GM12878 (cell line): ENCODE measurements at regions not wholly inside any gene's neighbourhood (a gene's known extent, or its start where the extent isn't known, plus 50 kb on each side); places are given as distances from the start of the nearest gene placed in this dataset.

Source experiments
- ATAC-seq: fragments of 200-7000 bp; cut with Tn5 transposase; 3 replicates; pipeline ENCODE4 v1.9.1; 2020; ENCODE audit warnings: mild to moderate bottlenecking, moderate library complexity
- BruUV-seq: library from RNA; stranded (reverse); fragments of 400-500 nt; replicated peaks from 2 replicates; lab custom pipeline; 2021; lab: Mats Ljungman, UMichigan
- CTCF ChIA-PET: fragments of 300-600 bp; sonication (Branson Sonifier 250); formaldehyde crosslinking; extraction: SDS; loops from one replicate; lab custom pipeline; 2021; ENCODE audit warnings: inconsistent platforms; lab: Yijun Ruan, JAX
- POLR2A ChIA-PET: fragments of 350-600 bp; formaldehyde crosslinking; extraction: SDS; loops from one replicate; lab custom pipeline; 2021; ENCODE audit warnings: inconsistent platforms; lab: Charles Lee
- RAD21 ChIA-PET: fragments of 300-600 bp; sonication (Branson Sonifier 250); formaldehyde crosslinking; loops from one replicate; lab custom pipeline; 2023; ENCODE audit warnings: antibody characterized with exemption; ENCODE audit not compliant: unreplicated experiment; lab: Charles Lee
- SMC1A ChIA-PET: fragments of 300-600 bp; sonication (Branson Sonifier 250); formaldehyde crosslinking; loops from one replicate; lab custom pipeline; 2023; ENCODE audit not compliant: unreplicated experiment, uncharacterized antibody; lab: Charles Lee
- DNase-seq: peaks from one replicate; pipeline ENCODE4 v3.0.0-alpha.2; 2011; ENCODE audit warnings: low read depth, low spot score
- FAIRE-seq: peaks from 3 replicates; lab custom pipeline; 2011; peaks lifted over from hg19 to GRCh38; lab: Jason Lieb, UNC
- H2AFZ ChIP-seq: 2 replicates; pipeline ENCODE4 v1.6.0; 2011; ENCODE audit warnings: low read depth, low read length, control low read depth; ENCODE audit not compliant: control insufficient read depth
- H3K27ac ChIP-seq: 2 replicates; pipeline ENCODE4 v1.5.1; 2011; ENCODE audit warnings: control low read depth; ENCODE audit not compliant: control insufficient read depth, insufficient read depth
- H3K27me3 ChIP-seq, 2 experiments: replicated peaks in 1 of 2; 2 replicates each; pipeline versions ENCODE4 v1.6.0 to v1.6.1; 2011; ENCODE audit warnings: low read length in 1 of 2; ENCODE audit not compliant: control insufficient read depth in 2 of 2, insufficient read depth in 2 of 2
- H3K36me3 ChIP-seq, 2 experiments: 2 replicates each; pipeline ENCODE4 v1.5.1; 2011; ENCODE audit warnings: low read length in 1 of 2; ENCODE audit not compliant: control insufficient read depth in 2 of 2, insufficient read depth in 2 of 2
- H3K4me1 ChIP-seq: 2 replicates; pipeline ENCODE4 v1.6.1; 2011; ENCODE audit warnings: mild to moderate bottlenecking, low read length, moderate library complexity, mixed read lengths; ENCODE audit not compliant: control insufficient read depth, insufficient read depth
- H3K4me2 ChIP-seq: 2 replicates; pipeline ENCODE4 v1.6.0; 2011; ENCODE audit warnings: control low read depth; ENCODE audit not compliant: control insufficient read depth, insufficient read depth
- H3K4me3 ChIP-seq: fragments of 200-600 bp; sonication (generic); 2 replicates; pipeline ENCODE4 v1.5.1; 2016
- H3K79me2 ChIP-seq: 2 replicates; pipeline ENCODE4 v1.6.0; 2011; ENCODE audit warnings: low read length; ENCODE audit not compliant: control insufficient read depth, insufficient read depth
- H3K9ac ChIP-seq: 2 replicates; pipeline ENCODE4 v1.8.0; 2011; ENCODE audit warnings: low read length, control low read depth, mixed read lengths; ENCODE audit not compliant: control insufficient read depth, insufficient read depth
- H3K9me3 ChIP-seq: replicated peaks from 3 replicates; pipeline ENCODE4 v1.5.1; 2011; ENCODE audit warnings: mild to moderate bottlenecking, low read length; ENCODE audit not compliant: control insufficient read depth, insufficient read depth
- H4K20me1 ChIP-seq: 2 replicates; pipeline ENCODE4 v1.6.0; 2011; ENCODE audit not compliant: control insufficient read depth, insufficient read depth
- BCL11A ChIP-seq: IDR thresholded peaks from 2 replicates; pipeline ENCODE4 v1.6.1; 2011; ENCODE audit warnings: low read depth, low read length
- CEBPB ChIP-seq, 2 experiments: fragments of 150-350 bp in 1 of 2; IDR thresholded peaks; 2 replicates each; pipeline ENCODE4 v1.6.1; 2012 to 2014; ENCODE audit warnings: low read depth in 2 of 2, low read length in 2 of 2, borderline replicate concordance in 1 of 2, inconsistent platforms in 1 of 2
- CHD2 ChIP-seq: IDR thresholded peaks from 2 replicates; pipeline ENCODE4 v1.6.1; 2011; ENCODE audit warnings: low read depth, low read length, improper control_type of control experiment, borderline replicate concordance
- CREB1 ChIP-seq: IDR thresholded peaks from 2 replicates; pipeline ENCODE4 v1.6.1; 2012; ENCODE audit warnings: low read depth, mild to moderate bottlenecking, inconsistent platforms
- FOXM1 ChIP-seq: IDR thresholded peaks from 2 replicates; pipeline ENCODE4 v1.6.1; 2012; ENCODE audit warnings: low read depth, mild to moderate bottlenecking, inconsistent platforms, low read length, moderate library complexity
- HDGF ChIP-seq: fragments of 450-650 bp; IDR thresholded peaks from 2 replicates; pipeline ENCODE4 v1.6.1; 2016; ENCODE audit warnings: antibody characterized with exemption
- IKZF1 ChIP-seq: fragments of 450-650 bp; conservative IDR thresholded peaks from 2 replicates; pipeline ENCODE4 v1.6.1; 2017; ENCODE audit warnings: antibody characterized with exemption, mild to moderate bottlenecking
- NR2C2 ChIP-seq: IDR thresholded peaks from 2 replicates; pipeline ENCODE4 v1.6.1; 2011; ENCODE audit warnings: borderline replicate concordance, low read depth; ENCODE audit not compliant: control insufficient read depth, insufficient read length
- PAX5 ChIP-seq: IDR thresholded peaks from 2 replicates; pipeline ENCODE4 v1.6.1; 2011; ENCODE audit warnings: low read depth, low read length, borderline replicate concordance
- POLR2A ChIP-seq: IDR thresholded peaks from 2 replicates; pipeline ENCODE4 v1.6.1; 2011; ENCODE audit warnings: low read depth, mild to moderate bottlenecking, low read length
- RAD21 ChIP-seq: IDR thresholded peaks from 2 replicates; pipeline ENCODE4 v1.6.1; 2011; ENCODE audit warnings: mild to moderate bottlenecking, low read depth, low read length, moderate library complexity; ENCODE audit not compliant: insufficient read depth
- RAD51 ChIP-seq: fragments of 450-650 bp; IDR thresholded peaks from 2 replicates; pipeline ENCODE4 v1.6.1; 2016; ENCODE audit warnings: moderate library complexity, mild to moderate bottlenecking, inconsistent platforms
- SMAD1 ChIP-seq: fragments of 450-650 bp; IDR thresholded peaks from 2 replicates; pipeline ENCODE4 v1.6.1; 2018; ENCODE audit warnings: mild to moderate bottlenecking, low read depth; ENCODE audit not compliant: partially characterized antibody
- SUZ12 ChIP-seq: fragments of 200-600 bp; sonication (generic); IDR thresholded peaks from one replicate; pipeline ENCODE4 v1.6.1; 2018; ENCODE audit warnings: antibody characterized with exemption, mild to moderate bottlenecking; ENCODE audit not compliant: unreplicated experiment
- TAF1 ChIP-seq: IDR thresholded peaks from 2 replicates; pipeline ENCODE4 v1.6.1; 2011; ENCODE audit warnings: mild to moderate bottlenecking, low read depth, low read length, borderline replicate concordance
- TCF12 ChIP-seq: IDR thresholded peaks from 2 replicates; pipeline ENCODE4 v1.6.1; 2011; ENCODE audit warnings: low read depth, mild to moderate bottlenecking, low read length
- ZNF622 ChIP-seq: fragments of 450-650 bp; IDR thresholded peaks from 2 replicates; pipeline ENCODE4 v1.6.1; 2017; ENCODE audit warnings: mild to moderate bottlenecking, inconsistent platforms
- WGBS: methylation state at CpG from one replicate; pipeline ENCODE4 v1.1.6; 2016; ENCODE audit warnings: low lambda C conversion rate; ENCODE audit not compliant: insufficient replicate concordance, insufficient coverage; ENCODE audit errors: missing lambda C conversion rate; 5-methylcytosine and 5-hydroxymethylcytosine counted together
- in situ Hi-C: fragments of 300-500 bp; cut with MboI; formaldehyde crosslinking; loops from 9 replicates; pipeline ENCODE4 v1.14.3; 2018; ENCODE audit warnings: mixed read lengths
- intact Hi-C: fragments of 100-400 bp; cut with micrococcal nuclease; formaldehyde crosslinking; loops from one replicate; pipeline ENCODE4 v1.14.2; 2022; ENCODE audit not compliant: unreplicated experiment
- TF ChIP-seq, protein P1 (sequence below): fragments of 150-350 bp; IDR thresholded peaks from 2 replicates; pipeline ENCODE4 v1.6.1; 2016; ENCODE audit warnings: low read depth, low read length
- TF ChIP-seq, protein P2 (sequence below): IDR thresholded peaks from 2 replicates; pipeline ENCODE4 v1.6.1; 2012; ENCODE audit warnings: low read depth, low read length, improper control_type of control experiment

DNA sequence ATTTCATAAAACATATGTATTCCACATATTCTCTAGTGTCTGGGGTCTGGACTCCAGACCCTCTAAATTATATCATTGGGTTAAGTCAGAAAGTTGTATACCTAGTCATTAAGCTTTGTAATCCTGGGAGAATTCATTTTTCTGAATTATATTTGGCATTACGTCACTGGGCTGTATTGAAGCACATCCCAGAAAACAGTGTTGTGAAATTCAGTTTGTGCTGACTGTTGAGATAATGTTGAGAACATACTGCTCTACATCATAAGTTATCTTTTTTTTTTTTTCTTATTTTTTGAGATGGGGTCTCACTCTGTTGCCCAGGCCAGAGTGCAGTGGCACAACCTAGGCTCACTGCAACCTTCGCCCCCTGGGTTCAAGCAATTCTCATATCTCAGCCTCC lies 153.1 kb upstream of the STT3B start:
- ChIA-PET SMC1A (no interaction called here), POLR2A (no interaction called here), CTCF (interaction anchor here (4.6 kb wide), 1 partner anchor 11 kb away, joined by 26 read pairs; no protein-coding TSS in a partner anchor), RAD21 (no interaction called here)
- ATAC-seq: no peak
- intact Hi-C loops (no loop called here), in situ Hi-C loops (no loop called here)
- no peaks in the 10 kb centered on the region for H3K27me3 ChIP-seq
- H3K4me3 ChIP-seq: no peak overlapping the region
- no peaks in the 10 kb centered on the region for H4K20me1 ChIP-seq
- H3K36me3 ChIP-seq: no peaks in the 10 kb centered on the region
- H3K9ac ChIP-seq: no peak overlapping the region
- no peak for FAIRE-seq
- H3K27ac ChIP-seq: no peak overlapping the region
- no TSS peak for BruUV-seq
- WGBS: 68% methylated on average over 2 of the region's 2 CpGs
- TF ChIP-seq CREB1: no peak
- TF ChIP-seq SUZ12: no peak
- no peak for TF ChIP-seq BCL11A
- TF ChIP-seq POLR2A: no peak
- TF ChIP-seq TCF12: no peak
- no peak for TF ChIP-seq TAF1
- no peak for TF ChIP-seq FOXM1
- TF ChIP-seq NR2C2: no peak
- TF ChIP-seq CEBPB (IDR thresholded peaks at IDR 0.05; ENCODE audit: borderline replicate concordance in 1 of 2, low read depth in 2 of 2, low read length in 2 of 2): no peak
- no peak for TF ChIP-seq HDGF
- TF ChIP-seq SMAD1: no peak
- TF ChIP-seq, protein P1, sequence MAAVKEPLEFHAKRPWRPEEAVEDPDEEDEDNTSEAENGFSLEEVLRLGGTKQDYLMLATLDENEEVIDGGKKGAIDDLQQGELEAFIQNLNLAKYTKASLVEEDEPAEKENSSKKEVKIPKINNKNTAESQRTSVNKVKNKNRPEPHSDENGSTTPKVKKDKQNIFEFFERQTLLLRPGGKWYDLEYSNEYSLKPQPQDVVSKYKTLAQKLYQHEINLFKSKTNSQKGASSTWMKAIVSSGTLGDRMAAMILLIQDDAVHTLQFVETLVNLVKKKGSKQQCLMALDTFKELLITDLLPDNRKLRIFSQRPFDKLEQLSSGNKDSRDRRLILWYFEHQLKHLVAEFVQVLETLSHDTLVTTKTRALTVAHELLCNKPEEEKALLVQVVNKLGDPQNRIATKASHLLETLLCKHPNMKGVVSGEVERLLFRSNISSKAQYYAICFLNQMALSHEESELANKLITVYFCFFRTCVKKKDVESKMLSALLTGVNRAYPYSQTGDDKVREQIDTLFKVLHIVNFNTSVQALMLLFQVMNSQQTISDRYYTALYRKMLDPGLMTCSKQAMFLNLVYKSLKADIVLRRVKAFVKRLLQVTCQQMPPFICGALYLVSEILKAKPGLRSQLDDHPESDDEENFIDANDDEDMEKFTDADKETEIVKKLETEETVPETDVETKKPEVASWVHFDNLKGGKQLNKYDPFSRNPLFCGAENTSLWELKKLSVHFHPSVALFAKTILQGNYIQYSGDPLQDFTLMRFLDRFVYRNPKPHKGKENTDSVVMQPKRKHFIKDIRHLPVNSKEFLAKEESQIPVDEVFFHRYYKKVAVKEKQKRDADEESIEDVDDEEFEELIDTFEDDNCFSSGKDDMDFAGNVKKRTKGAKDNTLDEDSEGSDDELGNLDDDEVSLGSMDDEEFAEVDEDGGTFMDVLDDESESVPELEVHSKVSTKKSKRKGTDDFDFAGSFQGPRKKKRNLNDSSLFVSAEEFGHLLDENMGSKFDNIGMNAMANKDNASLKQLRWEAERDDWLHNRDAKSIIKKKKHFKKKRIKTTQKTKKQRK: no peak
- no peak for TF ChIP-seq RAD21
- TF ChIP-seq CHD2: no peak
- TF ChIP-seq PAX5: no peak
- TF ChIP-seq ZNF622: no peak
- TF ChIP-seq RAD51: no peak
- TF ChIP-seq, protein P2, sequence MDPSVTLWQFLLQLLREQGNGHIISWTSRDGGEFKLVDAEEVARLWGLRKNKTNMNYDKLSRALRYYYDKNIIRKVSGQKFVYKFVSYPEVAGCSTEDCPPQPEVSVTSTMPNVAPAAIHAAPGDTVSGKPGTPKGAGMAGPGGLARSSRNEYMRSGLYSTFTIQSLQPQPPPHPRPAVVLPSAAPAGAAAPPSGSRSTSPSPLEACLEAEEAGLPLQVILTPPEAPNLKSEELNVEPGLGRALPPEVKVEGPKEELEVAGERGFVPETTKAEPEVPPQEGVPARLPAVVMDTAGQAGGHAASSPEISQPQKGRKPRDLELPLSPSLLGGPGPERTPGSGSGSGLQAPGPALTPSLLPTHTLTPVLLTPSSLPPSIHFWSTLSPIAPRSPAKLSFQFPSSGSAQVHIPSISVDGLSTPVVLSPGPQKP: no peak
- TF ChIP-seq IKZF1: no peak
- no peak overlapping the region for H2AFZ ChIP-seq
- H3K79me2 ChIP-seq: no peaks in the 10 kb centered on the region
- H3K4me1 ChIP-seq: 0 out of 2 replicates have a peak, but pooled peaks cover 3% of the 10 kb centered on the region
- no peaks in the 10 kb centered on the region for H3K9me3 ChIP-seq
- no peak overlapping the region for H3K4me2 ChIP-seq
- no peak for DNase-seq
